ENCODE measurements at regions not wholly inside any gene's neighbourhood (a gene's known extent, or its start where the extent isn't known, plus 50 kb on each side); places are given as distances from the start of the nearest gene placed in this dataset.
"Not testable (repeated sequence)": the region's sequence is repeated elsewhere in the genome, so short reads cannot be mapped to it uniquely, and the experiment has no call there.

DNA sequence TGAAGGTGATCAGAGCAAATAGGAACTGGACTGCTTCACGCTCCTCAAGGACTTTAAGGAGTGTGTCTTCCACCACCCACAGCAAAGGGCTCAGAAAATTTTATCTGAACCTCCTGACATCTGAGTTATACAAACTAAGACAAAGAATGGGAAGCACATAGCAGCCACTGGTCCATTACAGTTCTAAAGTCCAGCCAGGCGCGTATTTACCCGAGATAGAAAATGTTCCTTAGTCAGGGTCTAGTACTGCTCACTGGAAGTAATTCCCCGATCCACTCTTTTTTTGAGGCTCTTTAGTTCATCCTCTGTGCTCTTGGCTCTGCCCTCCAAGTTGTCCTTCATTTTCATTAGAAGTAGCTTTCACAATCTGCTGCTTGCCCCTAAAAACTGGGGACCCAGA is 88.5 kb upstream of the GOLGA8J start:
- no peak overlapping the region for H3K4me3 ChIP-seq (ENCODE audit: low read depth, low read length)
- DNase-seq (ENCODE audit: low read depth), result no peak
- TF ChIP-seq, protein P1, sequence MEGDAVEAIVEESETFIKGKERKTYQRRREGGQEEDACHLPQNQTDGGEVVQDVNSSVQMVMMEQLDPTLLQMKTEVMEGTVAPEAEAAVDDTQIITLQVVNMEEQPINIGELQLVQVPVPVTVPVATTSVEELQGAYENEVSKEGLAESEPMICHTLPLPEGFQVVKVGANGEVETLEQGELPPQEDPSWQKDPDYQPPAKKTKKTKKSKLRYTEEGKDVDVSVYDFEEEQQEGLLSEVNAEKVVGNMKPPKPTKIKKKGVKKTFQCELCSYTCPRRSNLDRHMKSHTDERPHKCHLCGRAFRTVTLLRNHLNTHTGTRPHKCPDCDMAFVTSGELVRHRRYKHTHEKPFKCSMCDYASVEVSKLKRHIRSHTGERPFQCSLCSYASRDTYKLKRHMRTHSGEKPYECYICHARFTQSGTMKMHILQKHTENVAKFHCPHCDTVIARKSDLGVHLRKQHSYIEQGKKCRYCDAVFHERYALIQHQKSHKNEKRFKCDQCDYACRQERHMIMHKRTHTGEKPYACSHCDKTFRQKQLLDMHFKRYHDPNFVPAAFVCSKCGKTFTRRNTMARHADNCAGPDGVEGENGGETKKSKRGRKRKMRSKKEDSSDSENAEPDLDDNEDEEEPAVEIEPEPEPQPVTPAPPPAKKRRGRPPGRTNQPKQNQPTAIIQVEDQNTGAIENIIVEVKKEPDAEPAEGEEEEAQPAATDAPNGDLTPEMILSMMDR (IDR thresholded peaks at IDR 0.05; ENCODE audit: insufficient read depth, low read depth, low read length), result no peak

GRCh38 chr15:29990954-29991353 is 91.8 kb upstream of the GOLGA8J start:
- no peak for DNase-seq (ENCODE audit: low read depth)
- no peak overlapping the region for H3K4me3 ChIP-seq (ENCODE audit: low read depth, low read length)
- TF ChIP-seq, protein P1 (IDR thresholded peaks at IDR 0.05; ENCODE audit: insufficient read depth, low read depth, low read length), result no peak

DNA sequence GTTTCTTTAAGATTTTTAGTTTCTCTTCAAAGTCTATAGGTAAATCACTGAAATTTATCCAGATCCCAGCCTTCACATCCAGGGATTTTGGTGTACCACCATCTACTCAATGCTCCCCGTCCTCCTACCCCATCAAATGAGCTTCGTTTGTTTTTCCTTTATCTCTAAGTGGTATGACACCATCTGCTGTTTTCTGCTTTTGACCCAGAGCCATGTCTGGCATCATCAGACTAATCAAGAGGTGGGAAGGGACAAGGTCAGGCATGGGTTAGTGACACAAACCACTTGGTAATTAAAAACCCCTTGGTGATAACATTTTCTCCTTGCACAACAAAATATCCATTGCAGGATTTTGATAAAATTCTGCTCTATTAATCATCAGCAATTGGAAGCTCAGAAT is 92.7 kb upstream of the GOLGA8J start:
- DNase-seq (ENCODE audit: low read depth), result no peak
- TF ChIP-seq, protein P1 (IDR thresholded peaks at IDR 0.05; ENCODE audit: insufficient read depth, low read depth, low read length), result no peak
- no peak overlapping the region for H3K4me3 ChIP-seq (ENCODE audit: low read depth, low read length)

DNA sequence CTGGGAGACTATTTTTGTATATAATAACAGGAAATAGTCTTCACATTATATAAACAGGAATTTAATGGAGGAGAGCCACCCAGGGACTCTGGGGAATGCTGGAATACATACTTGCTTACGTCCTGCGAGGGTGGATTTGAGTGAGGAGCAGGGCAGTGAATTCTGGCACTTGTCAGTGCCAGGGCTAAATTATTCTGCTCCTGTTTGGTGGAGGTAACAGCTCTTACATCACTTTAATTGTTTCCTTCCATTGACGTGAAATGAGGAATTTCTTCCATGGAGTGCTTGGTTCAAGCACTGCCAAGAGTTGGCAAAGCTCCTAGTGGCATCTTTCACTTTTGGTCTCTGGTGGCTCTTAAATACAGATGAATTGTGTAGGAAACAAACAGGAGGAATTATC is 94.1 kb upstream of the GOLGA8J start:
- TF ChIP-seq, protein P1 (IDR thresholded peaks at IDR 0.05; ENCODE audit: insufficient read depth, low read depth, low read length), result no peak
- no peak for DNase-seq (ENCODE audit: low read depth)
- no peak overlapping the region for H3K4me3 ChIP-seq (ENCODE audit: low read depth, low read length)

- no peak overlapping the region for H3K4me3 ChIP-seq (ENCODE audit: low read depth, low read length)
- TF ChIP-seq, protein P1 (IDR thresholded peaks at IDR 0.05; ENCODE audit: insufficient read depth, low read depth, low read length), result no peak
- no peak for DNase-seq (ENCODE audit: low read depth)
Measured at GRCh38 chr15:29986946-29987345, 95.8 kb upstream of the GOLGA8J start.

- peak; percentile 72 for DNase-seq (ENCODE audit: low read depth)
- TF ChIP-seq, protein P1 (IDR thresholded peaks at IDR 0.05; ENCODE audit: insufficient read depth, low read depth, low read length), result no peak
Measured at GRCh38 chr15:29978411-29979382, 104.1 kb upstream of the GOLGA8J start.

DNA sequence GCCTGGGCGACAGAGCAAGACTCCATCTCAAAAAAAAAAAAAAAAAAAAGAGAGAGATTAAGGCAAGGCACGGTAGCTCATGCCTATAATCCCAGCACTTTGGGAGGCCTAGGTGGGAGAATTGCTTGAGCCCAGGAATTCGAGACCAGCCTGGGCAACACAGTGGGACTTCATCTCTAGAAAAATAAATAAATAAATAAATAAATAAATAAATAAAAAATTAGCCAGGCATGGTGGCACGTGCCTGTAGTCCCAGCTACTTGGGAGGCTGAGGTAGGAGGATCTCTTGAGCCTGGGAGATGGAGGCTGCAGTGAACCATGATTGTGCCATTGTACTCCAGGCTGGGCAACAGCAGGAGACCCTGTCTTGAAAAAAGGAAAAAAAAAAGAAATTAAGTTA is 108.7 kb upstream of the GOLGA8J start:
- DNase-seq (ENCODE audit: low read depth); H3K4me3 ChIP-seq (ENCODE audit: low read depth, low read length): not testable (repeated sequence)

More at GRCh38 chr15:29978411-29979382, 104.1 kb upstream of the GOLGA8J start:
- peak overlapping the region; percentile 5 for H3K4me3 ChIP-seq (ENCODE audit: low read depth, low read length)

Measured in fibroblast of villous mesenchyme (primary cell).